Adrenal gland (tissue), 9 donors: ENCODE measurements at regions not wholly inside any gene's neighbourhood (a gene's known extent, or its start where the extent isn't known, plus 50 kb on each side); places are given as distances from the start of the nearest gene placed in this dataset.

Experiments
- DNase-seq, 7 donors: peaks; one replicate each; pipeline ENCODE4 v3.0.0-alpha.2; 2019 to 2020
- H3K27ac ChIP-seq, 5 donors: fragments of 200-600 bp; sonication (generic) in 4 of 5; 1 replicate in 3 of 5; 2 replicates in 2 of 5; pipeline versions ENCODE4 v1.5.1 to v1.8.0; 2016 to 2020; ENCODE audit warnings: mild to moderate bottlenecking in 1 of 5
- H3K27me3 ChIP-seq: fragments of 200-600 bp; 2 replicates; pipeline ENCODE4 v1.8.0; 2021
- H3K36me3 ChIP-seq, 2 donors: fragments of 200-600 bp; replicated peaks in 1 of 2; 1 replicate in 1 of 2; 2 replicates in 1 of 2; pipeline versions ENCODE4 v1.5.1 to v1.8.0; 2018 to 2022
- H3K4me1 ChIP-seq, 2 donors: fragments of 200-600 bp; replicated peaks in 1 of 2; 1 replicate in 1 of 2; 2 replicates in 1 of 2; pipeline versions ENCODE4 v1.5.1 to v1.8.0; 2018 to 2021
- H3K4me3 ChIP-seq, 4 donors: fragments of 200-600 bp; sonication (generic) in 3 of 4; one replicate each; pipeline ENCODE4 v1.5.1; 2016 to 2018
- H3K9me3 ChIP-seq, 3 donors: fragments of 200-600 bp; sonication (generic) in 1 of 3; replicated peaks in 1 of 3; 1 replicate in 2 of 3; 2 replicates in 1 of 3; pipeline versions ENCODE4 v1.5.1 to v1.8.0; 2016 to 2021
- CTCF ChIP-seq, 6 experiments: fragments of 450-650 bp in 4 of 6; fragments of 200-600 bp in 2 of 6; sonication (generic) in 1 of 6; IDR thresholded peaks; 1 replicate in 5 of 6; 2 replicates in 1 of 6; pipeline versions ENCODE4 v1.5.1 to v1.8.0; 2016 to 2021; ENCODE audit warnings: antibody characterized with exemption in 6 of 6, mild to moderate bottlenecking in 2 of 6, moderate library complexity in 1 of 6
- POLR2A ChIP-seq, 2 donors: fragments of 450-650 bp; IDR thresholded peaks; one replicate each; pipeline ENCODE4 v1.6.1; 2017; ENCODE audit warnings: antibody characterized with exemption in 2 of 2, mild to moderate bottlenecking in 2 of 2, moderate library complexity in 1 of 2
- WGBS, 4 donors: extraction: QIAGEN DNeasy Blood & Tissue Kit in 2 of 4; methylation state at CpG; one replicate each; pipeline versions ENCODE4 v1.1.5 to v1.1.7; 2013 to 2017; 5-methylcytosine and 5-hydroxymethylcytosine counted together
- intact Hi-C, 2 donors: fragments of 100-400 bp; cut with DNase I; formaldehyde crosslinking; loops; one replicate each; pipeline versions ENCODE4 v1.14.1 to v1.15.0; 2022 to 2023
- donor health status: healthy with polysubstance abuse.
- donor health status: Bipolar disorder and iron deficiency.
- donor health status: DM: yes; HTN: yes; CAD: no.
- donor health status: DM: no; HTN: no; CAD: no.
- donor health status: DM: no; HTN: no; CAD: no.

DNA sequence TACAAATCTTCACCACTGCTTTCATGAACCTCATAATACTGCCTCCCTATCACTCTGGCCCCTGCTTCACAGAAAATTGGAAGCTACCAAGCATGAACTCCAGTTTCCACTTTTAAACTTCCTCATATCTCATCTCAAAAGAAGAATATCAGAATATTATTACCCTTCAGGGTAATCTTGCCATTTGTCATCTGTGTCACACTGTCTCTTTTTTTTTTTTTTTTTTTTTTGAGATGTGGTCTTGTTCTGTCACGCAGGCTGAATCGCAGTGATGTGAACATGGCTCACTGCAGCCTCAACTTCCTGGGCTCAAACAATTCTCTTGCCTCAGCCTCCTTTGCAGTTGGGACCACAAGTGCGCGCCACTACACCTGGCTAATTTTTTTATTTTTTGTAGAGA, 80.4 kb upstream of the TCF12 start:
- DNase-seq: no peak
- Histone ChIP-seq H3K27ac (no peak overlapping the region), H3K27me3 (no peaks in the 10 kb centered on the region), H3K4me1 (peaks cover 0 to 6% of the 10 kb centered on the region in 2 donors), H3K4me3 (no peak overlapping the region), H3K36me3 (no peaks in the 10 kb centered on the region), H3K9me3 (no peaks in the 10 kb centered on the region)
- intact Hi-C loops: no loop called here
- TF ChIP-seq POLR2A (IDR thresholded peaks at IDR 0.05): no peak
- no peak for TF ChIP-seq CTCF (IDR thresholded peaks at IDR 0.05)
- WGBS, 4 donors: 97 to 100% (median 98%) methylated on average over 4 of the region's 4 CpGs

GRCh38 chr15:56837273-56837672, 81.2 kb upstream of the TCF12 start:
- DNase-seq: no peak
- Histone ChIP-seq H3K9me3 (no peaks in the 10 kb centered on the region), H3K27me3 (no peaks in the 10 kb centered on the region), H3K27ac (no peak overlapping the region), H3K36me3 (no peaks in the 10 kb centered on the region), H3K4me3 (no peak overlapping the region), H3K4me1 (peaks cover 0 to 10% of the 10 kb centered on the region in 2 donors)
- 77 to 92% (median 84%) methylated on average over 1 of the region's 1 CpG for WGBS, 4 donors
- intact Hi-C loops: no loop called here
- TF ChIP-seq CTCF (IDR thresholded peaks at IDR 0.05) (no peak), POLR2A (IDR thresholded peaks at IDR 0.05) (no peak)

GRCh38 chr15:56835718-56836171, 82.7 kb upstream of the TCF12 start:
- Histone ChIP-seq H3K36me3 (no peaks in the 10 kb centered on the region), H3K27ac (no peak overlapping the region), H3K4me3 (no peak overlapping the region), H3K4me1 (peaks cover 4 to 15% of the 10 kb centered on the region in 2 donors), H3K27me3 (no peaks in the 10 kb centered on the region), H3K9me3 (no peaks in the 10 kb centered on the region)
- no peak for TF ChIP-seq POLR2A (IDR thresholded peaks at IDR 0.05)
- DNase-seq: peak in 5 of 7 donors; percentile 16 to 60 (median 30)
- intact Hi-C loops: no loop called here
- 57 to 64% (median 60%) methylated on average over 2 of the region's 2 CpGs for WGBS, 4 donors

GRCh38 chr15:56832125-56832524, 86.3 kb upstream of the TCF12 start:
- Histone ChIP-seq H3K9me3 (no peaks in the 10 kb centered on the region), H3K36me3 (no peaks in the 10 kb centered on the region), H3K27me3 (no peaks in the 10 kb centered on the region), H3K4me3 (no peak overlapping the region), H3K4me1 (peaks cover 4 to 15% of the 10 kb centered on the region in 2 donors), H3K27ac (no peak overlapping the region)
- WGBS, 4 donors: 17 to 42% (median 31%) methylated on average over 5 of the region's 5 CpGs
- peak; percentile 42 to 83 (median 79) for DNase-seq
- intact Hi-C loops: no loop called here
- TF ChIP-seq POLR2A (IDR thresholded peaks at IDR 0.05) (no peak), CTCF (IDR thresholded peaks at IDR 0.05) (no peak)

GRCh38 chr15:56831467-56832005, 86.9 kb upstream of the TCF12 start:
- 82 to 95% (median 90%) methylated on average over 3 of the region's 3 CpGs for WGBS, 4 donors
- no peak overlapping the region for H3K4me3 ChIP-seq
- peaks cover 4 to 15% of the 10 kb centered on the region in 2 donors for H3K4me1 ChIP-seq
- H3K36me3 ChIP-seq: no peaks in the 10 kb centered on the region
- H3K9me3 ChIP-seq: no peaks in the 10 kb centered on the region
- no peak for TF ChIP-seq CTCF (IDR thresholded peaks at IDR 0.05)
- no peak for TF ChIP-seq POLR2A (IDR thresholded peaks at IDR 0.05)
- H3K27me3 ChIP-seq: no peaks in the 10 kb centered on the region
- no peak for DNase-seq
- H3K27ac ChIP-seq: no peak overlapping the region
- intact Hi-C loops: no loop called here
